ENCODE measurements at regions not wholly inside any gene's neighbourhood (a gene's known extent, or its start where the extent isn't known, plus 50 kb on each side); places are given as distances from the start of the nearest gene placed in this dataset.

- intact Hi-C loops (cut with micrococcal nuclease) (no loop called here), in situ Hi-C loops (cut with MboI) (no loop called here)
- H3K27me3 ChIP-seq (ENCODE audit: control insufficient read depth in 2 of 2, insufficient read depth in 2 of 2, low read length in 2 of 2), result no peaks in the 10 kb centered on the region
- FAIRE-seq (no peak), DNase-seq (ENCODE audit: extremely low read depth in 1 of 4, low spot score in 3 of 4) (no peak), ATAC-seq (no peak)
- H3K27ac ChIP-seq (ENCODE audit: extremely low read depth, low read depth, low read length), result no peak overlapping the region
- no peaks in the 10 kb centered on the region for H3K36me3 ChIP-seq (ENCODE audit: control insufficient read depth, insufficient read depth, low read length)
- POLR2A ChIA-PET, result no interaction called here
- H3K9ac ChIP-seq (ENCODE audit: insufficient read depth in 1 of 2, low read depth in 2 of 2, low read length in 2 of 2), result no peak overlapping the region
- CTCF ChIA-PET (ENCODE audit: low intra/inter-chr PET ratio), result no interaction called here
- H3K9me3 ChIP-seq (replicated peaks; ENCODE audit: control insufficient read depth, insufficient read depth, low read depth, low read length), result no peaks in the 10 kb centered on the region
- no peaks in the 10 kb centered on the region for H3K9me1 ChIP-seq (ENCODE audit: control insufficient read depth, insufficient read depth, low read length)
- H3K4me2 ChIP-seq (ENCODE audit: insufficient read depth, low read length), result no peak overlapping the region
- H3K4me1 ChIP-seq (replicated peaks in 1 of 2; ENCODE audit: control insufficient read depth in 2 of 2, insufficient read depth in 2 of 2, low read length in 2 of 2), result no peaks in the 10 kb centered on the region
- 0% methylated on average over 2 of the region's 2 CpGs for WGBS (ENCODE audit: insufficient coverage, low coverage, missing lambda C conversion rate)
- H4K20me1 ChIP-seq (replicated peaks; ENCODE audit: control insufficient read depth, insufficient read depth, low read length), result no peaks in the 10 kb centered on the region
- BruUV-seq (replicated peaks), result no TSS peak
- H3K4me3 ChIP-seq, result no peak overlapping the region
- no peak overlapping the region for H2AFZ ChIP-seq (ENCODE audit: low read depth, low read length)
- H3K79me2 ChIP-seq (ENCODE audit: control insufficient read depth, insufficient read depth, low read length), result no peaks in the 10 kb centered on the region
- TF ChIP-seq THRA (IDR thresholded peaks at IDR 0.05), result no peak
- no peak for TF ChIP-seq ARID4B (CRISPR knock-in tag; IDR thresholded peaks at IDR 0.05)
- no peak for TF ChIP-seq KHSRP (IDR thresholded peaks at IDR 0.05)
- TF ChIP-seq DLX4 (CRISPR knock-in tag; IDR thresholded peaks at IDR 0.05), result no peak
- TF ChIP-seq ZNF384 (IDR thresholded peaks at IDR 0.05; ENCODE audit: low read depth, low read length), result no peak
- no peak for TF ChIP-seq RBM17 (IDR thresholded peaks at IDR 0.05; ENCODE audit: borderline replicate concordance, low read depth, low read length)
- TF ChIP-seq HNRNPK (IDR thresholded peaks at IDR 0.05; ENCODE audit: low read depth, low read length, poor library complexity, severe bottlenecking), result no peak
- TF ChIP-seq BACH1 (tag; IDR thresholded peaks at IDR 0.05), result no peak
- TF ChIP-seq DNMT1 (IDR thresholded peaks at IDR 0.05), result no peak
- TF ChIP-seq DPF2 (IDR thresholded peaks at IDR 0.05), result no peak
- TF ChIP-seq SNIP1 (IDR thresholded peaks at IDR 0.05; ENCODE audit: low read depth), result no peak
- TF ChIP-seq PTRF (tag; IDR thresholded peaks at IDR 0.05), result no peak
- no peak for TF ChIP-seq SRSF3 (IDR thresholded peaks at IDR 0.05; ENCODE audit: insufficient read depth, low read length)
- no peak for TF ChIP-seq BHLHE40 (IDR thresholded peaks at IDR 0.05; ENCODE audit: low read length)
- TF ChIP-seq CHD4 (IDR thresholded peaks at IDR 0.05; ENCODE audit: insufficient read depth, insufficient replicate concordance, low read depth, low read length, poor library complexity, severe bottlenecking), result no peak
- no peak for TF ChIP-seq ZNF408 (CRISPR knock-in tag; IDR thresholded peaks at IDR 0.05; ENCODE audit: low read depth)
These were observed 739.9 kb upstream of the AMOT start for GRCh38 chrX:113580486-113580885.

All from K562 (cell line).